Endothelial cell of umbilical vein (primary cell): ENCODE measurements at regions not wholly inside any gene's neighbourhood (a gene's known extent, or its start where the extent isn't known, plus 50 kb on each side); places are given as distances from the start of the nearest gene placed in this dataset.

Experiments used
- BruUV-seq: library from RNA; stranded (reverse); fragments of 400-500 nt; replicated peaks from 2 replicates; lab custom pipeline; 2021; lab: Mats Ljungman, UMichigan
- CTCF ChIA-PET: fragments of 300-600, 350-600 bp; sonication (Branson Sonifier 250); formaldehyde crosslinking; loops from one replicate; lab custom pipeline; 2021; ENCODE audit warnings: antibody characterized with exemption, inconsistent platforms; lab: Charles Lee
- POLR2A ChIA-PET: fragments of 300-600, 350-600 bp; sonication (Branson Sonifier 250); formaldehyde crosslinking; loops from one replicate; lab custom pipeline; 2021; ENCODE audit warnings: antibody characterized with exemption, inconsistent platforms; lab: Charles Lee
- DNase-seq: peaks from one replicate; pipeline ENCODE4 v3.0.0-alpha.2; 2011; ENCODE audit warnings: low read depth, low spot score
- FAIRE-seq: peaks from 2 replicates; lab custom pipeline; 2011; peaks lifted over from hg19 to GRCh38; lab: Jason Lieb, UNC
- H2AFZ ChIP-seq: 2 replicates; pipeline ENCODE4 v1.6.0; 2012; ENCODE audit warnings: low read depth, low read length, control low read depth, inconsistent platforms
- H3K27ac ChIP-seq: 2 replicates; pipeline ENCODE4 v1.5.1; 2011; ENCODE audit warnings: low read depth, mild to moderate bottlenecking, control low read depth, low read length, moderate library complexity; ENCODE audit not compliant: insufficient read depth
- H3K27me3 ChIP-seq, 2 experiments: 2 replicates each; pipeline versions ENCODE4 v1.6.0 to v1.6.1; 2011; ENCODE audit warnings: low read length in 2 of 2, mixed read lengths in 1 of 2; ENCODE audit not compliant: control insufficient read depth in 2 of 2, insufficient read depth in 2 of 2
- H3K36me3 ChIP-seq, 2 experiments: 2 replicates in 1 of 2; 3 replicates in 1 of 2; pipeline ENCODE4 v1.5.1; 2011; ENCODE audit warnings: low read length in 2 of 2, mild to moderate bottlenecking in 1 of 2, moderate library complexity in 1 of 2; ENCODE audit not compliant: control insufficient read depth in 2 of 2, insufficient read depth in 2 of 2; ENCODE audit errors: extremely low read depth in 1 of 2
- H3K4me1 ChIP-seq: 3 replicates; pipeline ENCODE4 v1.5.1; 2011; ENCODE audit warnings: mild to moderate bottlenecking, low read length; ENCODE audit not compliant: control insufficient read depth, insufficient read depth; ENCODE audit errors: extremely low read depth
- H3K4me2 ChIP-seq: 2 replicates; pipeline ENCODE4 v1.6.1; 2011; ENCODE audit warnings: low read length, control low read depth, mixed read lengths; ENCODE audit not compliant: insufficient read depth
- H3K4me3 ChIP-seq, 3 experiments: fragments of 200-600 bp in 1 of 3; sonication (generic), shearing (Covaris generic) in 1 of 3; replicated peaks in 1 of 3; 2 replicates each; pipeline ENCODE4 v1.5.1; 2011 to 2016; ENCODE audit warnings: control low read depth in 3 of 3, low read length in 3 of 3, mild to moderate bottlenecking in 2 of 3, inconsistent platforms in 1 of 3, low read depth in 1 of 3, moderate library complexity in 1 of 3; ENCODE audit not compliant: insufficient read depth in 1 of 3
- H3K79me2 ChIP-seq: 2 replicates; pipeline ENCODE4 v1.6.0; 2012; ENCODE audit warnings: low read length, inconsistent platforms; ENCODE audit not compliant: control insufficient read depth, insufficient read depth
- H3K9ac ChIP-seq: replicated peaks from 2 replicates; pipeline ENCODE3; 2011; ENCODE audit warnings: low read length, control low read depth; ENCODE audit not compliant: insufficient read depth; ENCODE audit errors: extremely low read depth
- H3K9me1 ChIP-seq: replicated peaks from 3 replicates; pipeline ENCODE4 v1.6.0; 2011; ENCODE audit warnings: mild to moderate bottlenecking, low read length; ENCODE audit not compliant: control insufficient read depth, insufficient read depth; ENCODE audit errors: extremely low read depth
- H3K9me3 ChIP-seq: replicated peaks from 2 replicates; pipeline ENCODE4 v1.5.1; 2012; ENCODE audit warnings: low read length, inconsistent platforms; ENCODE audit not compliant: control insufficient read depth, insufficient read depth
- H4K20me1 ChIP-seq: replicated peaks from 2 replicates; pipeline ENCODE3; 2011; ENCODE audit warnings: mild to moderate bottlenecking, low read length; ENCODE audit not compliant: control insufficient read depth, insufficient read depth; ENCODE audit errors: extremely low read depth
- CTCF ChIP-seq, 2 donors: IDR thresholded peaks; 1 replicate in 1 of 2; 2 replicates in 1 of 2; pipeline ENCODE4 v1.5.1; 2011; ENCODE audit warnings: low read length in 2 of 2, mild to moderate bottlenecking in 2 of 2, moderate library complexity in 2 of 2, control low read depth in 1 of 2, inconsistent platforms in 1 of 2, low read depth in 1 of 2; ENCODE audit not compliant: insufficient read depth in 1 of 2; ENCODE audit errors: extremely low read depth in 1 of 2
- FOS ChIP-seq: IDR thresholded peaks from 2 replicates; pipeline ENCODE4 v1.6.1; 2011; ENCODE audit warnings: mild to moderate bottlenecking, low read length, moderate library complexity, borderline replicate concordance; ENCODE audit not compliant: insufficient read depth
- GATA2 ChIP-seq: IDR thresholded peaks from 2 replicates; pipeline ENCODE4 v1.7.0; 2011; ENCODE audit warnings: low read depth, mild to moderate bottlenecking, moderate library complexity, mixed read lengths, low read length; ENCODE audit not compliant: insufficient read length, insufficient read depth
- MAX ChIP-seq: IDR thresholded peaks from 2 replicates; pipeline ENCODE4 v1.6.1; 2011; ENCODE audit not compliant: insufficient read depth, insufficient read length
- MYC ChIP-seq: IDR thresholded peaks from one replicate; pipeline ENCODE4 v1.6.1; 2011; ENCODE audit warnings: mild to moderate bottlenecking, low read depth, low read length
- dilution Hi-C: fragments of 300-500 bp; cut with MboI; formaldehyde crosslinking; loops from one replicate; pipeline ENCODE4 v1.15.0; 2019; ENCODE audit warnings: low sequenced_read_pairs; ENCODE audit not compliant: extremely low pct_ligation_motif_present
- intact Hi-C: fragments of 100-400 bp; cut with micrococcal nuclease; formaldehyde crosslinking; loops from one replicate; pipeline ENCODE4 v1.10.0; 2022

GRCh38 chr11:39144351-39145130 is 2314.9 kb downstream of the LRRC4C start:
- Histone ChIP-seq H2AFZ (no peak overlapping the region), H4K20me1 (no peaks in the 10 kb centered on the region), H3K9ac (no peak overlapping the region), H3K79me2 (no peaks in the 10 kb centered on the region), H3K4me2 (no peak overlapping the region), H3K9me3 (peaks cover 1% of the 10 kb centered on the region), H3K36me3 (no peaks in the 10 kb centered on the region), H3K27ac (no peak overlapping the region), H3K27me3 (no peaks in the 10 kb centered on the region), H3K9me1 (no peaks in the 10 kb centered on the region), H3K4me1 (no peaks in the 10 kb centered on the region), H3K4me3 (no peak overlapping the region)
- intact Hi-C loops (no loop called here), dilution Hi-C loops (no loop called here)
- BruUV-seq, result no TSS peak
- TF ChIP-seq MYC (no peak), FOS (no peak), CTCF (IDR thresholded peaks at IDR 0.05; ENCODE audit: extremely low read depth in 1 of 2, insufficient read depth in 1 of 2, low read depth in 1 of 2, low read length in 2 of 2) (no peak), MAX (no peak), GATA2 (no peak)
- DNase-seq, result no peak
- ChIA-PET POLR2A (no interaction called here), CTCF (interaction anchor here (0.7 kb wide), 1 partner anchor 33 kb away, joined by 3 read pairs; no protein-coding TSS in a partner anchor)
- FAIRE-seq, result no peak
